CD4-positive, CD25-positive, alpha-beta regulatory T cell (primary cell): ENCODE measurements at regions not wholly inside any gene's neighbourhood (a gene's known extent, or its start where the extent isn't known, plus 50 kb on each side); places are given as distances from the start of the nearest gene placed in this dataset.

ENCODE experiments used
- ATAC-seq, 2 donors: fragments of 150-1000 bp; cut with Tn5 transposase; one replicate each; pipeline ENCODE4 v1.10.0; 2021; ENCODE audit warnings: low read depth in 2 of 2, moderate number of reproducible peaks in 2 of 2, moderate library complexity in 1 of 2
- DNase-seq, 3 donors: peaks; one replicate each; pipeline versions ENCODE4 v3.0.0 to v3.0.0-alpha.2; 2012 to 2022; ENCODE audit warnings: mixed read lengths in 1 of 3
- H3K27ac ChIP-seq: one replicate; pipeline ENCODE4 v1.7.0; 2013; ENCODE audit warnings: mild to moderate bottlenecking, low read length; ENCODE audit not compliant: insufficient read depth, poor library complexity, severe bottlenecking
- H3K27me3 ChIP-seq: one replicate; pipeline ENCODE4 v1.7.0; 2013; ENCODE audit warnings: low read length; ENCODE audit not compliant: control insufficient read depth, insufficient read depth
- H3K36me3 ChIP-seq: one replicate; pipeline ENCODE4 v1.7.0; 2013; ENCODE audit warnings: mild to moderate bottlenecking, low read length, moderate library complexity; ENCODE audit not compliant: control insufficient read depth, insufficient read depth
- H3K4me1 ChIP-seq: 2 replicates; pipeline ENCODE4 v1.7.0; 2013; ENCODE audit warnings: mild to moderate bottlenecking, low read length; ENCODE audit not compliant: insufficient read depth, control insufficient read depth, poor library complexity, severe bottlenecking
- H3K4me3 ChIP-seq: one replicate; pipeline ENCODE4 v1.7.0; 2013; ENCODE audit warnings: low read depth, mild to moderate bottlenecking, low read length, moderate library complexity
- H3K9me3 ChIP-seq, 2 experiments: 1 replicate in 1 of 2; 2 replicates in 1 of 2; pipeline ENCODE4 v1.7.0; 2013; ENCODE audit warnings: low read length in 2 of 2, mild to moderate bottlenecking in 1 of 2, moderate library complexity in 1 of 2; ENCODE audit not compliant: control insufficient read depth in 2 of 2
- H3K27ac Mint-ChIP-seq, 3 donors: one replicate each; pipeline ENCODE4 v1.8.0; 2020 to 2022; ENCODE audit warnings: mild to moderate bottlenecking in 3 of 3, mixed read lengths in 3 of 3, moderate library complexity in 2 of 3
- H3K27me3 Mint-ChIP-seq: one replicate; pipeline ENCODE4 v1.8.0; 2022; ENCODE audit warnings: mild to moderate bottlenecking, mixed read lengths
- H3K36me3 Mint-ChIP-seq: one replicate; pipeline ENCODE4 v1.8.0; 2020; ENCODE audit warnings: mixed read lengths
- H3K4me1 Mint-ChIP-seq, 4 donors: one replicate each; pipeline ENCODE4 v1.8.0; 2020 to 2022; ENCODE audit warnings: mixed read lengths in 4 of 4, mild to moderate bottlenecking in 1 of 4
- H3K4me3 Mint-ChIP-seq, 4 donors: one replicate each; pipeline ENCODE4 v1.8.0; 2020 to 2022; ENCODE audit warnings: mild to moderate bottlenecking in 4 of 4, mixed read lengths in 4 of 4, moderate library complexity in 3 of 4
- H3K9me3 Mint-ChIP-seq, 7 donors: one replicate each; pipeline ENCODE4 v1.8.0; 2020 to 2022; ENCODE audit warnings: mixed read lengths in 7 of 7, mild to moderate bottlenecking in 3 of 7, moderate library complexity in 2 of 7

- Histone ChIP-seq H3K9me3 (no peaks in the 10 kb centered on the region), H3K4me1 (no peaks in the 10 kb centered on the region), H3K36me3 (no peaks in the 10 kb centered on the region), H3K27ac (no peak overlapping the region), H3K27me3 (no peaks in the 10 kb centered on the region), H3K4me3 (no peak overlapping the region)
- Mint-ChIP-seq H3K4me3 (no peak overlapping the region), H3K9me3 (peaks cover 0 to 3% (median 1%) of the 10 kb centered on the region in 7 donors), H3K27me3 (no peaks in the 10 kb centered on the region), H3K4me1 (no peaks in the 10 kb centered on the region), H3K27ac (no peak overlapping the region), H3K36me3 (no peaks in the 10 kb centered on the region)
- DNase-seq (no peak), ATAC-seq (no peak)
These were observed 447.3 kb downstream of the PLA2G4A start for GRCh38 chr1:187275985-187276575.

GRCh38 chr1:187276677-187277076 is 447.9 kb downstream of the PLA2G4A start:
- H3K9me3 Mint-ChIP-seq, result peaks cover 0 to 3% (median 0%) of the 10 kb centered on the region in 7 donors
- H3K4me1 ChIP-seq, result no peaks in the 10 kb centered on the region

GRCh38 chr1:187280031-187280430 is 451.3 kb downstream of the PLA2G4A start:
- Mint-ChIP-seq H3K4me3 (no peak overlapping the region), H3K27me3 (no peaks in the 10 kb centered on the region), H3K4me1 (no peaks in the 10 kb centered on the region), H3K36me3 (no peaks in the 10 kb centered on the region), H3K27ac (no peak overlapping the region), H3K9me3 (peaks cover 0 to 2% (median 0%) of the 10 kb centered on the region in 7 donors)
- Histone ChIP-seq H3K36me3 (no peaks in the 10 kb centered on the region), H3K27me3 (no peaks in the 10 kb centered on the region), H3K9me3 (no peaks in the 10 kb centered on the region), H3K4me1 (no peaks in the 10 kb centered on the region), H3K4me3 (no peak overlapping the region), H3K27ac (no peak overlapping the region)
- ATAC-seq (no peak), DNase-seq (no peak)

More at GRCh38 chr1:187276677-187277076, 447.9 kb downstream of the PLA2G4A start:
- Mint-ChIP-seq H3K27ac (no peak overlapping the region), H3K4me3 (no peak overlapping the region), H3K27me3 (no peaks in the 10 kb centered on the region), H3K36me3 (no peaks in the 10 kb centered on the region), H3K4me1 (no peaks in the 10 kb centered on the region)
- no peaks in the 10 kb centered on the region for H3K36me3 ChIP-seq
- ATAC-seq (no peak), DNase-seq (no peak)
- no peaks in the 10 kb centered on the region for H3K27me3 ChIP-seq
- no peak overlapping the region for H3K27ac ChIP-seq
- no peaks in the 10 kb centered on the region for H3K9me3 ChIP-seq
- no peak overlapping the region for H3K4me3 ChIP-seq

GRCh38 chr1:187281085-187281484 is 452.3 kb downstream of the PLA2G4A start:
- Mint-ChIP-seq H3K27me3 (no peaks in the 10 kb centered on the region), H3K4me1 (no peaks in the 10 kb centered on the region), H3K9me3 (peaks cover 0 to 4% (median 0%) of the 10 kb centered on the region in 7 donors), H3K36me3 (no peaks in the 10 kb centered on the region), H3K27ac (no peak overlapping the region), H3K4me3 (no peak overlapping the region)
- Histone ChIP-seq H3K36me3 (no peaks in the 10 kb centered on the region), H3K4me1 (no peaks in the 10 kb centered on the region), H3K9me3 (no peaks in the 10 kb centered on the region), H3K4me3 (no peak overlapping the region), H3K27me3 (no peaks in the 10 kb centered on the region), H3K27ac (no peak overlapping the region)
- no peak for ATAC-seq
- DNase-seq, result no peak

- ATAC-seq, result no peak
- Histone ChIP-seq H3K27ac (no peak overlapping the region), H3K4me3 (no peak overlapping the region), H3K9me3 (no peaks in the 10 kb centered on the region), H3K27me3 (no peaks in the 10 kb centered on the region), H3K4me1 (no peaks in the 10 kb centered on the region), H3K36me3 (no peaks in the 10 kb centered on the region)
- Mint-ChIP-seq H3K4me3 (no peak overlapping the region), H3K27me3 (no peaks in the 10 kb centered on the region), H3K27ac (no peak overlapping the region), H3K9me3 (peaks cover 0 to 9% (median 3%) of the 10 kb centered on the region in 7 donors), H3K4me1 (no peaks in the 10 kb centered on the region), H3K36me3 (no peaks in the 10 kb centered on the region)
- DNase-seq, result no peak
These were observed 455.2 kb downstream of the PLA2G4A start for GRCh38 chr1:187283984-187284383.

- Histone ChIP-seq H3K36me3 (no peaks in the 10 kb centered on the region), H3K4me1 (no peaks in the 10 kb centered on the region), H3K4me3 (no peak overlapping the region), H3K27me3 (no peaks in the 10 kb centered on the region), H3K9me3 (no peaks in the 10 kb centered on the region), H3K27ac (no peak overlapping the region)
- Mint-ChIP-seq H3K36me3 (no peaks in the 10 kb centered on the region), H3K9me3 (peaks cover 0 to 11% (median 4%) of the 10 kb centered on the region in 7 donors), H3K27me3 (no peaks in the 10 kb centered on the region), H3K27ac (no peak overlapping the region), H3K4me3 (no peak overlapping the region), H3K4me1 (peaks cover 0 to 6% (median 0%) of the 10 kb centered on the region in 4 donors)
- DNase-seq (no peak), ATAC-seq (no peak)
These were observed 465.9 kb downstream of the PLA2G4A start for GRCh38 chr1:187294421-187295201.

GRCh38 chr1:187300081-187300480 is 471.3 kb downstream of the PLA2G4A start:
- H3K9me3 Mint-ChIP-seq, result peaks cover 0 to 15% (median 4%) of the 10 kb centered on the region in 7 donors
- no peak overlapping the region for H3K4me3 Mint-ChIP-seq

More at GRCh38 chr1:187300081-187300480, 471.3 kb downstream of the PLA2G4A start:
- no peak overlapping the region for H3K27ac Mint-ChIP-seq
- Histone ChIP-seq H3K27ac (no peak overlapping the region), H3K4me3 (no peak overlapping the region), H3K36me3 (no peaks in the 10 kb centered on the region), H3K4me1 (no peaks in the 10 kb centered on the region), H3K9me3 (no peaks in the 10 kb centered on the region), H3K27me3 (no peaks in the 10 kb centered on the region)
- no peak for ATAC-seq
- no peaks in the 10 kb centered on the region for H3K27me3 Mint-ChIP-seq
- no peak for DNase-seq
- H3K4me1 Mint-ChIP-seq, result peaks cover 0 to 4% (median 0%) of the 10 kb centered on the region in 4 donors
- H3K36me3 Mint-ChIP-seq, result no peaks in the 10 kb centered on the region
